IPS DF 4.7 (cell line): ENCODE measurements at regions not wholly inside any gene's neighbourhood (a gene's known extent, or its start where the extent isn't known, plus 50 kb on each side); places are given as distances from the start of the nearest gene placed in this dataset.
"Not testable (repeated sequence)": the region's sequence is repeated elsewhere in the genome, so short reads cannot be mapped to it uniquely, and the experiment has no call there.

Source experiments
- DNase-seq: peaks from one replicate; pipeline ENCODE4 v3.0.0-alpha.2; 2013; ENCODE audit warnings: low spot score; ENCODE audit errors: extremely low read depth

DNA sequence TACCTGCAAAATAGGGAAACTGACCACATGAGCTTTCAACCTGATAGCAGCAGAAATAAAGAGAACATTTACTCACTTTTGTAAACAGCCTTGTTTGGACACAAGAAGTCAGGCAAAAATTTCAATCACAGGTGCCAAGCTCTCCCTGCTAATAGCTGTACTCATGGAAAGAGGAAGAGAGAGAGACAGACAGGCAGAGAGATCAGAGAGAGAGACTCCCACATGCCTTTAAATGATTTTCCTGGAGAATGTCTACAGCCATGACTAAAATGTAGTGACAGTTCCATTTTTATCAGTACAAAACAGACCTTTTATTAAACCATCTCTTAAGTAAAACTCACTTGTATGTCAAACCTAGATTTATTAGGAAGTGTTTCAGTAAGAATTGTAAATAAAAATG, 752.9 kb downstream of the TRAM1L1 start:
- DNase-seq, result no peak

DNA sequence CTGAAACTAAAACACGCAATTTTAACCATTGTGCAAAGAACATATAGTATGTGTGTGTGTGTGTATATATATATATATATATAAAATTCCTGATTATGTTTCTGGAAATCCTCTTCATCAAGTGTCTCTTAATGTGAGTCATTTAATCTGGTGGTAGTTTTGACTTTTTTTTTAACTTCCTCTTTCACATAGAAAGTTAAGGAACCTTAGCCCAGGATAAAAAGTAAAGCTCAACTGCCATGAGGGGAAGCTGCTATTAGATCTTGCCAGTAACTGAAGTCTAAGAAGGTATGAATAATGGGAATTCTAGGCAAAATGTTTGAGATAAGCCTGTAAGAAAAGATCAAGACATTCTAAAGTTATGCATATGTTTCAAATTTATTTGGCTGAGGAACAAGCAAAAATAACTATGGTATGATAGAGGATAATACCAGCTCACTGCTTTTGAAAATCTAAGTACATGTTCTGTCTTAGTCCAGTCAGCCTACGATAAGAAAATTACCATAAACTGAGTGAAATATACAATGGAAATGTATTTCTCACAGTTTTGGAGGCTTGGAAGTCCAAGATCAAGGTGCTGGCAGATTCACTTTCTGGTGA, 757.0 kb downstream of the TRAM1L1 start:
- DNase-seq, result no peak

DNA sequence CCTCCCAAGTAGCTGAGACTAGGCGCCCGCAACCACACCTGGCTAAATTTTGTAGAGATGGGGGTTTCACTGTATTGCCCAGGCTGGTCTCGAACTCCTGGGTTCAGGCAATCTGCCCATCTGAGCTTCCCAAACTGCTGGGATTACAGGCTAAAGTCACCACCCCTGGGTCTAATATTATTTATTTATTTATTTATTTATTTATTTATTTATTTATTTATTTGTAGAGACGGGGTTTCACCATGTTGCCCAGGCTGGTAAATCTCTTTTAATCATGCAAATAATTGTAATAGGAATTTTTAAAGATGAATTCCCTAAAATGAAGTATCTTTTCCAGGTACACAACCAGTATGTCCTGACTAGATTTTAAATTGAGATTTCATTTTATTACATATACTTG, 761.8 kb downstream of the TRAM1L1 start:
- DNase-seq, result no peak

DNA sequence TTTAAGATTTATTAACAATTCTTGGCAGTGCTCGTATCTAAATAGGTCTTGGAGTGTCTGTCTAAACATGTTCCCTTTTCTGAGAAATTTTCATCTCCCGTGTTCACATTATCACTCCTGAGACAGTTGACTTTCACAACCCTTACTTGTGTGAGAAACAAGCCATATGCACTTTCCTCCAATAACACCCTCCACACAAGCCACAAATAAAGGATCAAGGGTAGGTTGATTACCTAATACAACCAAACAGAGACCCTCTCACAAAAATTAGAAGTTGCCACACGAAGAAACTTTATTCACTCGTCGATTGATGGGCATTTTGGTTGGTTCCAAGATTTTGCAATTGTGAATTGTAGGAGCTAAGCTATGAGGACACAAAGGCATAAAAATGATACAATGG, 763.9 kb downstream of the TRAM1L1 start:
- no peak for DNase-seq

DNA sequence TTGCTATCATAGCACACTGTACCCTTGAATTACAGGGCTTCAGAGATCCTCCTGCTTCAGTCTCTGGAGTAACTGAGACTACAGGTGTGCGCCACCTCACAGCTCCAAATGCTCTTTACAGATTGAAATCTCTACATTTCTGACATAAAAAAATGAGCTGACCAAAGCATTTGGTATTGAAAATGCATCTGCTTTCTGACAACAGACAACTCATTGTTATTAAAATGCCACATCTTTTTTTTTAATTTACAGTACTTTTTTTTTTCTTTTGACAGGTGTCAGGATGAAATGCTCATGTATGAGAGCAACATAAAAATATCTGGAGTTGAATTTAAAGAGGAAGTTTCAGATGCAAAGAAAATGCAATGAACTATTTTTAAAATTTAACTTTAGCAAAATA, 764.5 kb downstream of the TRAM1L1 start:
- DNase-seq, result no peak

DNA sequence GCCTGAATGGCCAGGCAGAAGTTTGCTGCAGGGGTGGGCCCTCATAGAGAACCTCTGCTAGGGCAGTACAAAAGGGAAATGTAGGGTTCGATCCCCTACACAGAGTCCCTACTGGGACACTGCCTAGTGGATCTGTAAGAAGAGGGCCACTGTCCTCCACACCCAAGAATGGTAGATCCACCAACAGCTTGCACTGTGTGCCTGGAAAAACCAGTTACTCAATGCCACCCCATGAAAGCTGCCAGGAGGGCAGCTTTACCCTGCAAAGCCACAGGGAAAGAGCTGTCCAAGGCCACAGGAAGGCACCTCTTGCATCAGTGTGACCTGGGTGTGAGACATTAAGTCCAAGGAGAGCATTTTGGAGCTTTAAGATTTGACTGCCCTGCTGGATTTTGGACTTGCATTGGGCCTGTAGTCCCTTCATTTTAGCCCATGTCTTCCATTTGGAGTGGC, 781.6 kb downstream of the TRAM1L1 start:
- DNase-seq, result no peak

DNA sequence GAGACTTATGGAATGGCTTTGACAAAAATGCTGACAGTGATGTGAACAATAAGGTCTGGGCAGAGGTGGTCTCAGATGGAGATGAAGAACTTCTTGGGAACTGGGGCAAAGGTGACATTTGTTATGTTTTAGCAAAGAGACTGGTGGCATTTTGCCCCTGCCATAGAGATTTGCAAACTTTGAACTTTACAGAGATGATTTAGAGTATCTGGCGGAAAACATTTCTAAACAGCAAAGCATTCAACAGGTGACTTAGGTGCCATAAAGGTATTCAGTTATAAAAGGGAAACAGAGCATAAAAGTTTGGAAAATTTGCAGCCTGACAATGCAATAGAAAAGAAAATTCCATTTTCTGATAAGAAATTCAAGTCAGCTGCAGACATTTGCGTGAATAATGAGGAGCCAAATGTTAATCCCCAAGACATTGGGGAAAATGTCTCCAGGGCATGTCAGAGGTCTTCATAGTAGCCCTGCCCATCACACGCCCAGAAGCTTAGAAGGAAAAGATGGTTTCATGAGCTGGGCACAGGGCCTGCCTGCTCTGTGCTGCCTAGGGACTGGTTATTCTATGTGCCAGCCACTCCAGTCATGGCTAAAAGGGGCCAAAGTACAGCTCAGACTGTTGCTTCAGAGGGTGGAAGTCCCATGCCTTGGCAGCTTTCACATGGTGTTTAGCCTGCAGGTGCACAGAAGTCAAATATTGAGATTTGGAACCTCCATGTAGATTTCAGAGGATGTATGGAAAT, 782.2 kb downstream of the TRAM1L1 start:
- no peak for DNase-seq

DNA sequence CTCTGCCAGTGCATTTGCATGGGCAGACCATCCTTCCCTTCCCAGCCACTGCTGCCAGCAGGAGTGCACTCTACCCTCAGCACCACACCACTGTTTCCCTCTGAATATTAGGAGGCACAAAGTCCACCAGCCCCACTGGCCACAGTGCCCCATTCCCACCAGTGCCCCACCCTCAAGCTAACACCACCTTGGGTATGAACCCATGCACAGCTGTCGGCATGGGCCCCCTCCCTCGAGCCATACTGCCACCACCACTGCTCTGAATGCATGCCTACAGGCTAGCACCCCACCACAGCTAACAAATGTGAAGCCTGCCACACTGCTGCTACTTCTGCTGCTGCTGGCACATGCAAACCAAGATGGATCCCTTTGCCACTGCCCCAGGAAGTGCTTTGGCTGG, 810.4 kb downstream of the TRAM1L1 start:
- no peak for DNase-seq

DNA sequence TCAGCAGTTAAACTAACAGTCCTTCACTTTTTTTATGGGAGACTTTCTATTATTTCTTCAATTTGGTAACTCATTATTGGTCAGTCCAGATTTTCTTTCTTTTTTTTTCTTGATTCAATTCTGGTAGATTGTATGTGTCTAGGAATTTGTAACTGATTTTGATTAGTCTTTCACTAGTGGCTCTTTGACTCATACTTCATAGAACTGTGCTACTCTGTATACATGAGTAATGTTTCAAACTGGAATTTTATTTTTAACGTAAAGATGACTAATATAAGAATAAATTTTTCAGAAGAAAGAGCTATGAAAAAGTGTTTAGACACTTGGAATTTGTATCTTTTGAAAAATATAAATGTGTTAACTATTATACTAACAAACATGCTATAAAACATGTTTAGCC, 813.0 kb downstream of the TRAM1L1 start:
- DNase-seq, result no peak

DNA sequence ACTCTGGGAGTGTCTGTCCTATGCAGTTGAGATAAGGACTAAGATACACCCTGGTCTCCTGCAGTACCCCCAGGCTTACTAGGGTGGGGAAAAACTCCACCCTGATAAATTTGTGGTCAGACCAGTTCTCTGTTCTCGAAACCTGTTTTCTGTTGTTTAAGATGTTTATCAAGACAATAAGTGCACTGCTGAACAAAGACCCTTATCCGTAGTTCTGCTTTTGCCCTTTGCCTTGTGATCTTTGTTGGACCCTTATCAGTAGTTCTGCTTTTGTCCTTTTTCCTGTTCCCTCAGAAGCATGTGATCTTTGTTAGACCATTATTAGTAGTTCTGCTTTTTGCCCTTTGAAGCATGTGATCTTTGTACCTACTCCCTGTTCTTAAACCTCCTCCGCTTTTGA, 824.4 kb downstream of the TRAM1L1 start:
- not testable (repeated sequence) for DNase-seq

DNA sequence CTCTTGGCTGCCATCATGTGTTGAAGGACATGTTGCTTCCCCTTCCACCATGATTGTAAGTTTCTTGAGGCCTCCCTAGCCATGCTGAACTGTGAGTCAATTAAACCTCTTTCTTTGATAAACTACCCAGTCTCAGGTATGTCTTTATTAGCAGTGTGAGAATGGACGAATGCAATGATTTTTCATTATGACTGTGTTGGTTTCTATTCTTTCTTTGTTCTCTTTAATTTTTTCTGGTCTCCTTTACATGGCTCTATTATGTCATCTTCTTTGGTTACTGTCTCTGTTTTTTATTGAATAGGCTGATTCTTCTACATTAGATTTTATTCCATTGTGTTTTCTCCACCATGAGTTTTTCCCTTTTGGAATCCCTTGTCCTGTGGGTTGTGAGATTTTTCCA, 840.6 kb downstream of the TRAM1L1 start:
- no peak for DNase-seq

DNA sequence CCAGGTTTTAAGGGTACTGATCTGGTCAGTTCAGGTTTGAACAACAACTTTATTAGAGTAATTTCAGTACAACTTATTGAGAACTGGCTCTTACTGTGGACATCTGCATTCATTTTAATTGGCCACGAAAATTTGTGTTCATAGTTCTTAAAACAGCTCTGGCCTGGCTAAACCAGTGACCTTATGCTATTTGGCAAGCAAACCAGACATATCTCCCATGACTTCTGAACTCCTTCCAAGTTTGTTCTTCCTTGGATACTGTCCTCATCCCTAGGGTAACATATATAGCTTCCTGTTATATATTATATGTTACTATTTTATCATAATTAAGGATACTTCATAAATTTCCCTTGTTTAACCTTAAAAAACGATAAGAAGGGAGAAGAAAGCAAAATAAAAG, 841.9 kb downstream of the TRAM1L1 start:
- no peak for DNase-seq

DNA sequence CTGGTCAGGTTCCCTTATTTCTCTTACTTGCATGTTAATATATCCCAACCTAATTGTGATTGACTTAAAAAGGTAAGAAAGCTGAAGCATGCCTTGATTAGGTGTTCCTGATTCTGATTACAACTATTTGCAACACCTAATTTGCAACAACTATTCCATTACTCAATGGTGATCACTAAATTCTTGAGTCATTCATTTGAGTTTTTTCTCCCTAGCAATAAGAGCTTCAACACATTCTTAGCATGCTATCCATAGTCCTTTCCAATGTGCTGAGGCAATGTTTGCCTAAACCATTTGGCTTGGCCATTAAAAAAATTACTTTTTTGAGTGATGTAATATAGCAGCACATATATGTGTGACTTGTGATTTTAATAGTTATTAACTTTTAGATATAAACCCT, 851.4 kb downstream of the TRAM1L1 start:
- DNase-seq, result no peak

DNA sequence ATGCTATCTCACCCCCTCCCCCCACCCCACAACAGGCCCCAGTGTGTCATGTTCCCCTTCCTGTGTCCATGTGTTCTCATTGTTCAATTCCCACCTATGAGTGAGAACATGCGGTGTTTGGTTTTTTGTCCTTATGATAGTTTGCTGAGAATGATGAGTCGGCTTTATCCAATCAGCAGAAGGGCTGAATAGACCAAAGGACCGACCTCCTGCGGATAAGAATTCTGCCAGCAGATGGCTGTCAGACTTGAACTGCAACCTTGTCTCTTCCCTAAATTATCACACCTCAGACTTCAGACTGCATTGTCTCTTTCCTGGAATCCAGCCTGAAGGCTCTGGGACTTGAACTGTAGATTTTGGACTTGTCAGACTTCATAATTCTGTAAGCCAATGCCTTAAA, 853.4 kb downstream of the TRAM1L1 start:
- peak; percentile 22 for DNase-seq

DNA sequence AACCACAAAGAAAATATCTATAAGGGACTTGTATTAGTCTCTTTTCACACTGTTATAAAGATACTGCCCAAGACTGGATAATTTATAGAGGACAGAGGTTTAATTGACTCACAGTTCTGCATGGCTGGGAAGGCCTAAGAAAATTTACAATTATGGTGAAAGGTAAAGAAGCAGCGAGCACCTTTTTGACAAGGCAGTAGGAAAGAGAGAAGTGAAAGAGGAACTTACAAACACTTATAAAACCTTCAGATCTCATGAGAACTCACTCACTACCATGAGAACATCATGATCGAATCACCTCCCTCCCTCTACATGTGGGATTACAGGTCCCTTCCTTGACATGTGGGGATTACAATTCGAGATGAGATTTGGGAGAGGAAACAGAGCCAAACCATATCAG, 856.0 kb downstream of the TRAM1L1 start:
- no peak for DNase-seq

DNA sequence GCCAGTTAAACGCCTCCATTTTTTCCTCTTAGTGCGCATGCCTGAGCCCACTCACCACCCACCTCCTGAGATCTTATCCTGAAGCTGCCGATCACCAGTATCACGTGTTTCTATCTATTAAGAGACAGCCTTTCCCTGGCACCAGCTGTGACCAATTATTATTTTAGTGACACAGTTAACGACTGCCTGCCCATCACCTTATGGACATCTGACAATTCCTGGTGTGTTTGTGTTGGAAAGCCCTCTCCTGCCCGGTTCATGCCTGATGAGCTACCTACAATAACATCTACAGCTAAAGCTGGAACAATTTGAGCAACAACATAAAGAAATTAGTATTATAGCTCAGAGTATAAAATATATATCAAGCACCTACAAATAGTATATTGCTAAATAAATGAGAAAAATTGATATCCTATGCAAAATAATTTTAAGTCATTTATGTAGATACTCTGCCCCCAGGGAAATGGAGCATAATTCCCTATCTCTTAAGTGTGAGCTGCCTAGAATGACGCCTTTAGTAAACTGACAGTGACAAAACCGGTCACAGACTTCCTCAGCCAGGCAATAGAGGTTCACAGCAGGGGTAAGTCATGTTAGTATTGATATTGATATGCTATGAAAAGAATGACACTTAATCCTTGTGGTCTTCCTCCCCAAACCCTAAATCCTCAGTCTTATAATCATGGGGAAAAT, 862.2 kb downstream of the TRAM1L1 start:
- DNase-seq, result no peak

DNA sequence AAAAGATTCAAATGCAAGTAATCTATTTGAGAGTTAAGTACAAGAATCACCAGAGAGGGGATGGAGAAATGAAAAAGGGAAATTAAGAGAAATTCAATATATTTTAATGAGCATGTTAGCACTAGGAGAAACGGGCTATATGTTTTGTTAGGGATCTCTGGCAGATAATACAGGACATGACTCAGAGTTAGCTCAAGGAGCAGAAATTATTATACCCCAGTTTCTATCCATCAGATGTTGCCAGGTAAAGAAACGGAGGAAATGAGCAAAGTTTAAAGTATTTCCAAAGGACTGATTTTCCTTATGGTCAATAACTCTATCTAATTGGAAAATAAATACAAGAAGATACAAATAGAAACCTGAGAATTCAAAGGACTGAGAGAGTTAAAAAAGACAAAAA, 867.6 kb downstream of the TRAM1L1 start:
- DNase-seq, result no peak

DNA sequence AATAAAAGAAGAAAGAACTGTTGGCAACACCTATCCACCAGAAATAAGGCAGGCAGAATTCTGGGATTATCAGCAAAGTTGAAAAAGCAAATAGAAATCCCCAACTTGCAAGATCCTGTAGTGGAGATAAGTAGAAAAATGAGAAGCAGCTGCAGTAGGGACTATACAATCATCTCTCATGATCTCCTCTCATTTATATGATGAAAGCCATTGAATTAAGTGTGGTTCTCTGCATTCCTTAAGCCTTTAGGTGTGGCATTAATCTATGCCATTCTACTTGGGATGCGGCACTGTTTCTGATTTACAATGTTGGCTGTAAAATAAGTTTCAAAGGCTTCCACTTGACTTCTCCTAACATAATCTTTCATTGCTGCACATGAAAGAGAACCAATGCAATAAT, 869.8 kb downstream of the TRAM1L1 start:
- no peak for DNase-seq

DNA sequence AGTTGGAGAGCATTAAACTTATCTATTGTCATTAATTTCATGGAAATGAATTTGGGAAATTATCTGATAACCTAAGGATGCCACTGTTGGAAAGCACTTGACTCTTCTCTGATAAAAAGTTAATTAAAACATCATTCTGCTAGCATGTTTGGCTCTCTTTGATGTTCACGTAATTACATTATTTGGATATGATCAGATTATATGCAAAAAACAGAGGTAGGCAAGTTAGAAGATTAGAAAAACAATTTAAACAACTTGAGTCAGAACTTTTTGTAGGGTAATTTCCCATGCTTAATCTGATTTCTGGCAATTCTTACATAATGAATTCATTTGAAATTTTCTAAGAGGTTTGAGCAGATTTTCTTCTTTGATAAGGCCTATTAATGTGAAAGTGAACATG, 882.9 kb downstream of the TRAM1L1 start:
- no peak for DNase-seq

DNA sequence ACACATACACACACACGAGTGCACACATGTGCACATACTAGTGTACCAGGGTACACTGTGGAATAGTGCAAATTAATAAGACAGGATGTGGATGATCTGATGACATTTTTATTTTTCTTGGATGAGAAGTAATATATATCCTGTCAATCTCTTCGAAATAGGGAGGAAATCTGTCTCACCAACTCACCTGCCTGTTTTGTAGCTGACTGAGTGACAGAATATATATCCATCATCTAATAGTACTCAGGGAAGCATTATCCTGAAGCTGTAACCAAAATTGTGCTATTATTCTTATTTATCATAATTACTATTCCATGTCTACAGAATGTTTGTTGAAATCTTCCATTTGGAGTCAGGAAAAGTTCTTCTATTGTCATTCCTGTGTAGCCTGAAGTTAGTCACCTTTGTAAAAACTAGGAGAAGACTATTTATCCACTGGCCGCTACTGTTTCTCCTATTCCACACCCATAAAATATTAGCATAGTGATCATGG, 888.0 kb downstream of the TRAM1L1 start:
- DNase-seq, result no peak

DNA sequence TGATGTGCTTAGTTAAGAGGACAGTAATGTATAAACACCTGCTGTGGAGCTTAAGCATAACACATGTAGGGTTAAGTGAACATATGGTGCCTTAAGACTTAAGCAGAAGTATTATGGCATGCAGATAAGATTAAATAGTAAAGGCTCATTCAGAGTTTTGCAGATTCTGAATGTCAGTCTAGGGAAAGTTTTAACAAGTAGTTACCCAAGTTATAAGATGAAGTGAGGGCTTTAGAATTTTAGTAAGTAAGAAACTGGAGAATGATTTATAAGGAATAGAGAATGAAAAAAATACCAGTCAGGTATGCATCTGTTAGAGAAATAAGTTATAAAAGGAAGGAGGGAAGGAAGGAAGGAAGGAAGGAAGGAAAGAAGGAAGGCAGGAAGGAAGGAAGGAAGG, 902.1 kb downstream of the TRAM1L1 start:
- DNase-seq, result no peak

DNA sequence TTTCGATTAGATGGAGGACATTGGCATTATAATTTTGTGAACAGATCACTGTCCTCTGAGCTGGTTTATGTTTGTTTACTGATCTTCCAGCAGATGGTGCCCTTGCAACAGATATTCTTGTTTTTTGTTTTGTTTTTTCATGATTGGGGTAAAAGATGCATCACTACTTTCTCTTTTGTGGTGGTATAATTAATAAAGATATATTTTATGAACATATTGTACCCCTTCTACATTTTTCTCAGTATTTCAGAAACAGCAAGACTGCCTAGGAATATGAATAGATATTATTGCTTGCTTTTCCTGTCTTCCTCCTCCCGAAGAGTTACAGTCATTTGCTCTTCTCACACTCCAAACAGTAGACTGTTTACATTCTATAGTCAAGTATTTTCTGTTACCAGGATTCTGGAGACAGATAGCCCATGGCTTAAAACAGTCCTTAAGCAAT, 905.2 kb downstream of the TRAM1L1 start:
- DNase-seq, result no peak
